ENCODE measurements at regions not wholly inside any gene's neighbourhood (a gene's known extent, or its start where the extent isn't known, plus 50 kb on each side); places are given as distances from the start of the nearest gene placed in this dataset.

GRCh38 chrX:112137276-112137675 lies 54.7 kb upstream of the TRPC5 start (continued):
- TF ChIP-seq POLR2AphosphoS5 (IDR thresholded peaks at IDR 0.05; ENCODE audit: low read depth, low read length) (no peak), SP4 (IDR thresholded peaks at IDR 0.05; ENCODE audit: low read length) (no peak)
